COR-L47 (cell line): ENCODE measurements at regions not wholly inside any gene's neighbourhood (a gene's known extent, or its start where the extent isn't known, plus 50 kb on each side); places are given as distances from the start of the nearest gene placed in this dataset.
"Not testable (repeated sequence)": the region's sequence is repeated elsewhere in the genome, so short reads cannot be mapped to it uniquely, and the experiment has no call there.

Source experiments
- DNase-seq: peaks from one replicate; lab custom pipeline; 2025; lab: John Stamatoyannopoulos, UW

DNA sequence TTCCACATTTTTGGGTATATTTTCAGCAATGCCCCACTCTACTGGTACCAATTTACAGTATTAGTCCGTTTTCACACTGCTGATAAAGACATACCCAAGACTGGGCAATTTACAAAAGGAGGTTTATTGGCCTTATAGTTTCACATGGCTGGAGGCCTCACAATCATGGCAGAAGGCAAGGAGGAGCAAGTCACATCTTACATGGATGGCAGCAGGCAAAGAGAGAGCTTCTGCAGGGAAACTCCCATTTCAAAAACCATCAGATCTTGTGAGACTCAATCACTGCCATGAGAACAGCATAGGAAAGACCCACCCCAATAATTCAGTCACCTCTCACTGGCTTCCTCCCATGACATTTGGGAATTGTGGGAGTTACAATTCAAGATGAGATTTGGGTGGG, 722.9 kb downstream of the NTRK3 start:
- not testable (repeated sequence) for DNase-seq

DNA sequence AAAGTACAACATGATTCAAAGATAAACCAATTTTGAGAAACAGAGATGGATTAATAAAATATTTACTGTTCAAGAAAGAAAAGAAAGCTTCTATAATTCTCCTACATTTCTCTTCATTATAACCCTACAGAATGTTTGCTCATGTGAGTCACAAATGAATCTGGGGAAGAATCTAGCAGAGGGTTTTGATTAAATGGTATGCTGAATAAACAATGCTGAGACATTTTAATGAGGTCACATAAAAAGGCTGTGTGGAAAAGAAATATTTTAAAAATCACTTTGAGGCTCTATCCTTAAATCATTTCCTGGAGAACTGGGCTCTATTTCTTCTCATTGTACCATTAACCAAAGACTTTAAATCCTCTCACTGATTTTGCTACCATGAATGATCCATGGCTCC, 727.7 kb downstream of the NTRK3 start:
- DNase-seq, result no peak

DNA sequence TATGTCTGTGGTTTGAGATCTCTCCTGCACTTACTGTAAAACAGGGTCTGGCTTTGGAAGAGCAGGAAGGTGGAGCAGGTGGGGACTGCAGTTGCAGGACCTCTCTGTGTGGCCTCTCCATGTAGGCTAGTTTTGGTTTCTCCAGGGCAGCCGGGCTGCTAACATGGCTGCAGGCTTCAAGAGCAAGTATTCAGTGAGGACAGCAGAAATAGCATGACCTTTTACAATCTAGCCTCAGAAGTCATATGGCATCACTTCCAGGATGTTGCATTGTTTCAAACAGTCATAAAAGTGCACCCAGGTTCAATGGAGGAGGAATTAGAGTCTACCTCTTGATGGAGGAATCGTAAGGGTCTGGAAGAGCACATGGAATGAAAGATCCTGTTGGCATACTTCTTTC, 728.7 kb downstream of the NTRK3 start:
- no peak for DNase-seq

DNA sequence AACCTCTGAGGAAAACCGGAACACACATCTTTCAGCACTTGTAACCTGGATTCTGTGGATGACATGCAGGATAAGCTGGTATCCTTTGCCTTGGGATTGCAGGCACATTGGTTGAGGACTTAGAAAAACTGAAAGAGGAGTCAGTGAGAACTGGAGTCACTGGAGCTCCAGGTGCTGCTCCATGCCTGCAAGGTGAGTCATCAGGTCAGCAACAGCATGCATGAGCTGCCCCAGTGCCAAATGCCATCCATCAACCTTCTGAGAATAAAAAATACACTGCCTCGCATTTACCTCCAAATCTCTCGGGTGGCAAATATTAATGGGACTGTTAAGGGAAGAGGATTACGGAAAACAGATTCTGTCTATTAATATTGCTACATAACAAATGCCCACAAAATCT, 729.1 kb downstream of the NTRK3 start:
- DNase-seq, result no peak

DNA sequence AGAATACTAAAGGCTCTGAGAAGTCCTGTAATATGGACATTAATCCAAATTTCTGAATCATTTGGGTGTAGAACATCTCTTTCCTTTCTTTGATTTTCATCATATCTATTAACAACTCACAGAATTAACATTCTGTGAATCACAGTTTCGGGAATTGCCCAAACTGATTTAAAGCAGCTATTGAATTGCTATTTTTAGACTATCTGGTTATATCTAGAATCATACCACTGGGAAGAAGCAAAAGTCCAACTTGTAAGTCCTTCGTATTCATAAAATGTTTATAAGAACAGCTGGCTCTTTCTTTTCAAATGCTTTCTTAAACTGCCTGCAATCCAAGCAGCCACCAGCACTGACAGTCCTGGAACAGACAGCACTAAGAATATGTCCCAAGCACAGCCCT, 733.0 kb downstream of the NTRK3 start:
- DNase-seq, result no peak

DNA sequence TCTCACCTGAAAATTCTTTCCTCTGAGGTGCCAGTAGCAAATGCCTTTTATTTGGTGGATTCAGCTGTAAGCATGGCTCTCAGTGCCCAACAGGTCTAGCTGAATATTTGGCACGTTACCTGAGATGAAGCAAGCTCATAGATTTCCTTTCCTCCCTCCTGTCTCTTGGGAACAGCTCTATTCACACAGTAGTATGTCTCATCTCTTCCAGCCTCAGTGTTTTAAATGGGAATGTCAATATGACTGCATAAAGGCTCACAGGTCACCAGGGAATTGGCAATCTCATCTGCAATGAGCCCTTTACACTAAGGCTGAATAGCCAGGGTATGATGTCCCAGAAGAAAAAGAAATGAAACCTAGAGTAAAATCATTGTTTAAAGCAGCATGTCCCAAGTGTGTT, 733.5 kb downstream of the NTRK3 start:
- DNase-seq, result no peak

DNA sequence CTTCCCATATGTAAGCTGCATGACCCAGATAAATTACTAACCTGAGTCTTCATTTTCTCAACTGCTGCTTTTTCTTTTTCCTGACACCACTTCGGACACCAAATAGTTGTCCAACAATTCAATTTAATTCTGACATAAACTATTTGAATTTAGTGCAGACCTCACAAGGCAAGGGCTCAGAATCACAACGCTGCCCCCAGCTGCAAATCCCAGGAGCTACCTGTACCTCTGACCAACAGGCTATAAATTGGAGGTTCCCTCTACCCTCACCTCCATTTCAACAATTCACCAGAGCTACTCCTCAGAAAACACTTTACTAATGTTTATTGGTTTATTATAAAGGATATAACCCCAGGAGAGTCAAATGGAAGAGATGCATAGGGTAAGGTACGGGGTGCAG, 737.6 kb downstream of the NTRK3 start:
- DNase-seq, result no peak

DNA sequence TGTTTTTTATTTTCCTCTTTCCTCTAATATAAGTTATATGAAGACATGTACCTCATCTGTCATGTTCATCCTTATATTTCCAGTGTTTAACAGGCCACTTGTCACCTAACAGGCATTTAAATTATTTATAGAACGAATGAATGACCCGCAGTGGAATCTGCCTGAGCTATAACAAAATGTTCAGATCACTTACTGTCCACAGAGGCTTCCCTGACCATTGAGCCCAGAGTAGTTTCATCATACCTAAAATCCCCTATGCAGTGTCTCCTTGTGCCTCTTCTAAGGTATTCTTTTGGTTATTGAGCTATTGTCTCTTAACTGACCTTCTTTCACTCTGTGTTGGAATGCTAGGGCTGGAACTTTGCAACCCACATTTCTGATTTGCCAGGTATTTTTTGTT, 748.5 kb downstream of the NTRK3 start:
- DNase-seq, result no peak

DNA sequence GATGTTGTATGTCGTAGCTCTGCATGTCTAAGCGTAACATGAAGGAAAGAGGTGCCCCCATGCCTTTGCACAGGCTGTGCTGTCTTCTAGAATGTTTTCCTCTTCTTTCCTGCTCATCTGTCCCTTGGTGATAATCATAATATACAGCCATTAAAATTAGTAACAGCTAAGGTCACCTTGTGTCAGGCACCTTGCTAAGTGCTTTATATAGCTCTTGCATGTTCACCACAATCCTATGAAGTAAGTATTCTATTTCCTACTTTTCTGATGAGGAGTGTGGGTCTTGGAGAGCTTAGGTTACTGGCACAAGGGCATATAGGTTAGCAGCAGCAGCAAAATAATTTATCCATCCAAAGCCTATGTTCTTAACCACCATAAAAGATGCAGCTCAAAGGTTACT, 754.4 kb downstream of the NTRK3 start:
- DNase-seq, result no peak

DNA sequence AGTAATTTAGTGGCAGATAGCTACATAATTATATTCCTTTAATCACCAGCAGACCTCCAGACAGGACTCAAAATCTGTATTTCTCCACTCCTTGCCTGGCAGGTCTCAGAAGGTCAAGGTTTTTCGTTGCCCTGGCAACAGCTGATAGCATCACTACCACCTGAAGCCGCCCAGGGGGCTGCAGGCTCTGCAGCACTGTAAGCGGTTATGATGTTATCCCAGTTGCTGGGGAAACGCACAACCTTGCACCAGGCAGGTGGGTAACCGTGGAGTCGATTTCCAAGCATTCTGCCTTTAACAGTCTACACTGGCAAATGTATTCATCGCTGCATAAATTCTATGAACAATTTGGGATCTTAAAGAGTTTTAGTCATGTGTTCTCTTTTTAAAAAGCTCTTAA, 756.3 kb downstream of the NTRK3 start:
- DNase-seq, result peak; percentile 3

DNA sequence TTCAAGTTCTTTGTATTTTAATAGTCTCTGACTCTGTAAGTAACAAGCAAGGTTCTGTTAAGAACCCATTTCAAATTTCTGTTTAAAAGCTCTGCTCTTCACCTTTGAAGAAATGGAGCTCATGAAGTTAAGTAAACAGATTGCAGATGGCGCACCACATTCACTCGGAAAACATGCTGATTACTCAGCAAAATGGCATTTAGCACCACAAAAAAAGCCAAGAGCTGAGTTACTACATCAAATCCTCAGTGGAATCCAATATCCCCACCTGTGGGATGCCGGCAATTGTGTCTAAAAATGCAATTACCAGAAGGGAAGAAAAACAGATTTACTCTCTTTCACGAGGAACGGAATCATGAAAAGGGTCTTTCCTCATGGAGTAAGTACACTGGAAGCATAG, 758.0 kb downstream of the NTRK3 start:
- DNase-seq, result no peak

DNA sequence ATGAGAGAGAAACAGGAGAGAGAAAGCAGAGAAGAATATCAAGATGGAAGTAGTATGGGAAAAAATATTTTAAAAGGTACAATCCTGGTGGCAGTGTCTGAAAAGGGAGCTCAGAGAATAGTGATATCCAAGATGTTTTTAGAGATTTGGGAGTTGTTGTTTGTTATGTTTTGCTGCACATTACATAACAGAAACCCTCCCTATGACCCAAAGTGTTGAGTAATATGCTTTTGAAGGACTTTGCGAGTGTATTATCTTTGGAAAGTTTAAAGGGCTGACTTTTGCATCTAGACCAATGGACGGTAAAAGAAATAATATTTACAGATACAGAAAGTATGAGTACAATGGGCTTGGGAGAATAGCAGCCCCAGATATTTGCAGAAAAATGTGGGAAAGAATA, 759.7 kb downstream of the NTRK3 start:
- DNase-seq, result no peak

DNA sequence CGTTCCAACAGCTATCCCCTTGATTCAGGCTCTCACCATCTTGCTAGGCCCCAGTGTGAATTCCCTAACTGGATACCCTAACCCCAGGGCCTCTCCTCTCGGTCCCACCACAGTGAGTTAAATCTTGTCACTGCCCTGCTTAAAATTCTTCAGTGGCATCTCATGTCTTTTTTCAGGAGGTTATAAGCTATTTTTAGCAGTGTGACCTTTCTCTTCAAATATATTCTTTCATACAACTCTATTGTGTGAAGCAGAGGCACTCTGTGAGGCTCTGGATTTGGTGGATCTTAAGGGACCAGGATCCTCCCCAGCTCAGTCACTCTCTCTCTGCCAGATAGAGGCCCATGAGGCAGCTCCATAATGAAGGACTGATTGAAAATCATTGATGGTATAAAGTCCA, 760.4 kb downstream of the NTRK3 start:
- DNase-seq, result no peak

DNA sequence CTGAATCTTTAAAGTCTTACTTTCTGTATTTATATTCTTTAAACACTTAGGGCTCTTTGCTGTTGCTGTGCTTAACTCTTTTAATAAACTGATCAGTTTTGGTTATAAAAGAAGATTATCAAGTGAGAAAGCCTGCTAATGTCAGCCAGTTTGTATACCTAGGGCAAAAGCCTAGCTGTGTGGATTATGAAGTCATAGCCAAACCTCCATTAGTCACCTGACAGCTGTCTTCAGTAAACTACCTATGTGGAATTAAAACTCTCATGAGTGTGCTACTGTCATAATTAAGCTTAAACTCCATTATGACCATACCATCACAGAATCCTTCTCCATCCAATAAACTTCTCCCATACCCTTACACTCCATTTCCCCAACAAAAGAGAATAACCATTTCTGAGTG, 762.7 kb downstream of the NTRK3 start:
- no peak for DNase-seq

DNA sequence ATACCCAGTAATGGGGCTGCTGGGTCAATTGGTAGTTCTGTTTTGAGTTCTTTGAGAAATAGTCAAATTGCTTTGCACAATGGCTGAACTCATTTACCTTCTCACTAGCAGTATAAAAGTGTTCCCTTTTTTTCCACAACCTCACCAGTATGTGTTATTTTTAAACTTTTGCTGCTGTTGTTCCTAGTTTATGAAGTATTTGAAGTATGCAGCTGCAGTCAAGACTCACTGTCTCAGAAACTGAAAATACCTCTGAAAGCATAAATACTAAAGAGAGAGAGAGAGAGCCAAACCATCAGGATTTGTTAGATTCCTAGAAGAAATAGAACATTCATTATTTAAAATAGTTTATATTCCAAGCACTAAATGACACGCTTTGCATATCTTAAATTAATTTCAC, 764.2 kb downstream of the NTRK3 start:
- no peak for DNase-seq

DNA sequence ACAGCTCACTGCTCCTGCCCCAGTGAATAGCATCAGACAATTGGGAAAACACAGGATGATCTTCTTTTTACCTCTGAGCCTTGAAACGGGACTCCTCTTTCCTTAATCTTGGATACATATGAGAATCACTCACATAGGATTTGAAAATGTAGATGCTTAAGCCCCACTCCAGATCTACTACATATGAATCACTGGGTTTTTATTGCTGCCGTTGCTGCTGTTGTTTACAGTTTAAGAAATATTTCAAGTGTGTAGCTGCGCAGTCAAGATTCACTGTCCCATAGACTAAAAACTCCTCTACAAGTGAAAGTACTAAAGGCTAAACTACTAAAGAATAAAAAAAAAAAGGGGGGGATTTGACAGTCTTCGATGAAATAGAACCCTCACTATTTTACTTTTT, 765.9 kb downstream of the NTRK3 start:
- DNase-seq, result no peak

DNA sequence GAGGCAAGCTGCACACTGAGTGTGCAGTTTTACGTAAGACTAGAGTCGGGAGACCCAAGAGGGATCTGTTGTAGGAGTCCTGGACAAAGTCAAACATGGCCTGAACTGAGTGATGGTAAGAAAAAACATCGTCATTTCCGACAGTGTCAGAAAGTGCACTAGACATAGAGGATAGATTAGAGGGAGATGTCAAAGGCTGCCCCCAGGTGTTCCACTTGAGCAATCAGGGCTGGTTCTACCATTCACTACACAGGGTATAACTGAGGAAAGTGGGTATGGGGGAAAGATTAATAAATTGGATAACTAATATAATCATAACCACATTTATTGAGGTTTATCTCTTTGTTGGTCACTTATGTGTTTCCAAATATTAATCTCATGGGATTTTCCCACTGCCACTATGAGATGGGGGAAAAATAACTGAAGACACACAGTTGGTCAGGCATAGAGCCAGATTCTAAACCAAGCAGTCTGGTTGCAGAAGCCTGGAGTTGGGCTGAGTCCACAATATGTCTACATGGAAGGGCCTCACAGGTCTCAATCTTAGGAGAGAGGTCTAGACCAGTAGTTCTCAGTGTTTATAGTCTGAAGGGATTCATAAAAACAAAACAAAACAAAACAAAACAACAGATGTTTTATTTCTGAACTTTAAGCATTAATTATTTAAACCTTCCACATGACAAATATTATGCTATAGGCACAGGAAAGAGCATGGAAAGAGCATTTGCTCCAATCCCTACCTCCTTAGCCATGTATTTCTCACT, 766.5 kb downstream of the NTRK3 start:
- DNase-seq, result no peak

DNA sequence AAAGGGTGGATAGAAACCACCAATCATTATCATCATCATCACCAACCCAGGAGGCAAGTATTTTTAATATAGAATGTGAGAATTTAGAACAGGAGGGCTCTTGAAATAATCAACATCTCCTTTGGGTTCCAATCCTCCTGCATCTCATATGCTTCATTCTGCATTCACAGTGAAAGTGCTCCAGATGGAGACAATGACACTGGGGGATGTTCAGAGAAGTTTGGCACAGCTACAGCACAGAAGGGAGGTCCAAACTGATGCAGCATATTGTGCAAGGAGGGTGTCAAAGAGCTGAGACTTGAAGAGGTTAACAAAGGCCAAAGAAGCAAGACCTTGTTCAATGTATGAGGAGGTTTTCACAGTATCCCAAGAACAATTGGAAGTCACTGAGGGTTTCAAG, 767.1 kb downstream of the NTRK3 start:
- DNase-seq, result no peak

DNA sequence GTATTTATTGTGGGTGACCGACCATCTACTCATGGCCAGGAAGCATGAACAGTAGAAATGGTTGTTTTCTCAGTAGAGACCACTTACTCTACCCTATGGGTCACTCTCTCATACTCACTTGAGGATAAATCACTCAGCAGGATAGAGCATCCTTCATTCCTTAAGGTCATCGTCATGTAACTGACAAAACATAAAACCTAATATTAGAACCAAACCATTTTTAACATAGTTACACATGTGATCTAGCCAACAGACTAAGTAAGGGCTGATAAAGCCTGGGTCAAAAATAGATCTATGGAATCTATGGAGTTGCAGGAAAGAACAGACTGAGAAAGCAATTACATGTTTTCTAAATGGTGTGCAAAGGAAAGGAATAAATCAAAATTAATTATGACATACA, 769.1 kb downstream of the NTRK3 start:
- DNase-seq, result no peak

DNA sequence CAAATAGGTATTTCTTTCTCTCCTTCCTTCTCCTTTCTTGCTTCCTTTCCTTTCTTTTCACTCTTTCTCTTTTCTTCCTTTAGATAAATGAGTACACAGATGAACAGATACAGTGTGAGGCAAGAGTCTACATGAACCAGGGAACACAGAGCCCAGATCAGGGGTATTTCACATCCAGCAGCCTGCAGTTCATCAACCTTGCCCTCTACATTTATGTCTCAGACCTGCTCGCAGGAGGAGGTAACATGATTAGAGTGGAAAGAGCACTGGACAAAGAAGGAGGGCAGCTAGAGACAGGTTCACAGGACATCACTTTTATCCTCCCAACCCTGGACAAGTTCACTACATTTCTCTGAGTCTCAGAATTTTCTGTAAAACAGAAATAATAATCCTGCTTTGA, 773.1 kb downstream of the NTRK3 start:
- DNase-seq, result no peak

DNA sequence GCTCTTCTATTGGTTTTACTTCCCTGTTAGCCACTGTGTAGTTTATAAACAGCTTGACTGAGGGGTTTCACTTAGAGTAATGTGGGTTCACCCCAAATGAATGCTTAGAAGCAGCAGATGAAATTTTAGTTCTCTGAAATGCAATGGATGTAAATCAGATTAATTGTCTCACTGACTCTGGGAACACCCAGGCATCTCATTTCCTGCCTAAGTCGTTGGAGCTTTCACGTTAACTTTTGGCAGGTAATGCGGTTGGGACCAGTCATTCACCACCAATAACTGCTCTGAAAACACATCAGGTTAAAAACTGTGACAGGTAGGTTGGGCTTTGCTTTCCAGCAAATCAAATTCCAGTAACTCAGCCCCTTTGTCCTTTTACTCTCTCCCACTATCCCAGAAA, 775.4 kb downstream of the NTRK3 start:
- no peak for DNase-seq

DNA sequence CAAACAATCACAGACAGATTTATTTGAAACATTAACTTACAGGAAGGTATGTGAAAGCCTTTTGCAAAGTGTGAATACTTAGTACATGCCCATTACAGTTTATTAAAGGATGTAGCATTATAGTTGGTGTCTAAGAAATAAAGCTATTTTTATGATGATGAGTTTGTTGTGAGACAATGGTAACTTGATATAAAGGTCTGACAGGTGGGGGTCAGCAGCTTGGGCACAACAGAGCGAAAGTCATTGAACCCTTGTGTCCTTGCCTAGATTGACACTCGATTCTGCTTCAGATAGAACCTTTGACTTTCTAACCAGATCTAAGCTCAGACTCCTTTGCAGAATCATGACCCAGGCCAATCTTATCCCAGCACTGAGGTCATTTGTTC, 777.9 kb downstream of the NTRK3 start:
- DNase-seq, result no peak

DNA sequence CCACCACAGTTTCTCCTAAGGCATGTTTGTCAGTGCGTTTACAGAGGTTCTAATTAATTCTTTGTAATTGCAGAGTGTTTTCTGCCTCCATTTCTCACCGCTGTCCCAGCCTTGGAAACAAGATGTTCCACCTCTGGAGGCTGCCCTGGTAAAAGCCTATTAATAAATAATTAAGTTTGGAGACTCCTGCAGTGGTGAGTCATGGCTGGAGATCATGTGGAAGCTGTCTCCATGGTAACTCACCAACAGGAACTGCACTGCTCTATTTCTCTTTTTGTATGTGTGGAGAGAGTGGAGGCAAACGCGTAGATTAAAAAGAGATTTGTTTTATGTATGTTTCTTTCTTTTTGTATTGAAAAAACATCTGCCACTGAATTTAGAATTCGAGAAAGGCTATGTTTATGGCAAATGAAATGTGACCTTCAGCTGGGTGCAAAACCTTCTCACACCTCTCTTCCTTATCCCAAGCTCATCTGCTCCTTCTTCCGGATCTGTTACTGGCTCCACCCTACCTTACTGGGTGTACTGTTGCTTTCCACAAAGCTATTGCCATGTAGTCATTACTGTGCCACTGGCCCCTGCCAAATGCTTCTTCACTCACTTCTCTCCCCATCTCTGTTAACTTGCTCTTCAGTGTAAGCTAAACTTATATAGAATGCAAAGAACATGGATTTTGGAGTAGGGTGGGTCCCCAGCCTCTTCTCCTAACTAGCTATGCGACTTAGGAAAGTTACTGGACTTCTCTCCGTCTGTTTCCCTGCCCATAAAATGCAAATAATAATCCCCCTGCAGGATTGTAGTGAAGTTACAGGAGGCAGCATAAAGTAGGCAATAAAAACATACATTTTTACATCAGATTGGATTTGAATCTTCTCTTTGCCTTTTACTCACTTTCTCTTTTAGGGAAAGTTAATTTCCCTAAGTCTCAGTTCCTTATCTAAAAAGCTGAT, 778.5 kb downstream of the NTRK3 start:
- peak; percentile 1 for DNase-seq

DNA sequence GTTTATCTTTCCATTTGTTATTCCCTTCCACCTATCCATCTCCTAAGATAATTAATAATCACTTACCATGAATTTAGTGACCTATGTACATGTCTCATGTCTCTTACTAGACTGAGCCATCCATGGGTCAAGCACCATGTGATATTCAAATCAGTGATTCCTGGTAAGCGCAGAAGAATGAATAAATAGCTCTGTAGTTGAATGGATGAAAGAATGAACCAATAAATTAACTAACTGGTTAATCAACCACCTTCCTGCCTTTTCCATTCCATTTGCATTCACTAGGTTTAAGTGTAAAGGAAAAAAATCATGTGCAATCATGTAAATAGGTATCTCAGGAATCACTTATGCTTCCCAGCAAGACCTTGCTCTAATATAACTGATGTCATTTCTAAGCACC, 779.5 kb downstream of the NTRK3 start:
- DNase-seq, result no peak
